ENCODE measurements at regions not wholly inside any gene's neighbourhood (a gene's known extent, or its start where the extent isn't known, plus 50 kb on each side); places are given as distances from the start of the nearest gene placed in this dataset.

GRCh38 chr9:106535439-106535838 lies 327.5 kb upstream of the ZNF462 start:
- Histone ChIP-seq H3K4ac (ENCODE audit: low read depth in 1 of 2, low read length in 2 of 2) (no peak overlapping the region), H3K18ac (ENCODE audit: low read depth in 1 of 2, low read length in 2 of 2) (no peak overlapping the region), H4K8ac (ENCODE audit: low read length) (no peak overlapping the region), H2AK5ac (ENCODE audit: low read length, severe bottlenecking) (no peak overlapping the region), H2BK15ac (ENCODE audit: low read depth, poor library complexity, severe bottlenecking) (no peak overlapping the region), H2AFZ (ENCODE audit: low read depth, low read length) (no peak overlapping the region), H3K4me3 (ENCODE audit: insufficient read depth in 1 of 2, low read depth in 1 of 2, low read length in 2 of 2) (no peak overlapping the region), H3K79me1 (replicated peaks; ENCODE audit: low read length, poor library complexity, severe bottlenecking) (no peaks in the 10 kb centered on the region), H3K4me2 (ENCODE audit: low read length, poor library complexity, severe bottlenecking) (no peak overlapping the region), H3K14ac (ENCODE audit: low read length in 2 of 2) (no peak overlapping the region), H3K27me3 (ENCODE audit: control insufficient read depth in 1 of 2, insufficient read depth in 1 of 2, low read length in 2 of 2) (no peaks in the 10 kb centered on the region), H2BK12ac (ENCODE audit: low read length in 2 of 2) (no peak overlapping the region), H4K91ac (ENCODE audit: low read length) (no peak overlapping the region), H2BK5ac (ENCODE audit: low read depth, low read length, poor library complexity, severe bottlenecking) (no peak overlapping the region), H3K9me3 (ENCODE audit: control insufficient read depth, low read length) (no peaks in the 10 kb centered on the region), H3K27ac (ENCODE audit: low read length, poor library complexity, severe bottlenecking) (no peak overlapping the region), H3K4me1 (ENCODE audit: control insufficient read depth, insufficient read depth, low read depth, low read length) (no peaks in the 10 kb centered on the region), H2BK120ac (ENCODE audit: low read depth, low read length) (no peak overlapping the region), H3K9ac (ENCODE audit: low read length) (no peak overlapping the region), H3K23ac (ENCODE audit: low read length in 2 of 2) (no peak overlapping the region), H3K36me3 (ENCODE audit: control insufficient read depth in 1 of 2, insufficient read depth in 2 of 2, low read depth in 1 of 2, low read length in 2 of 2) (no peaks in the 10 kb centered on the region)
- 3% methylated on average over 1 of the region's 1 CpG for WGBS
- no peak for DNase-seq

DNA sequence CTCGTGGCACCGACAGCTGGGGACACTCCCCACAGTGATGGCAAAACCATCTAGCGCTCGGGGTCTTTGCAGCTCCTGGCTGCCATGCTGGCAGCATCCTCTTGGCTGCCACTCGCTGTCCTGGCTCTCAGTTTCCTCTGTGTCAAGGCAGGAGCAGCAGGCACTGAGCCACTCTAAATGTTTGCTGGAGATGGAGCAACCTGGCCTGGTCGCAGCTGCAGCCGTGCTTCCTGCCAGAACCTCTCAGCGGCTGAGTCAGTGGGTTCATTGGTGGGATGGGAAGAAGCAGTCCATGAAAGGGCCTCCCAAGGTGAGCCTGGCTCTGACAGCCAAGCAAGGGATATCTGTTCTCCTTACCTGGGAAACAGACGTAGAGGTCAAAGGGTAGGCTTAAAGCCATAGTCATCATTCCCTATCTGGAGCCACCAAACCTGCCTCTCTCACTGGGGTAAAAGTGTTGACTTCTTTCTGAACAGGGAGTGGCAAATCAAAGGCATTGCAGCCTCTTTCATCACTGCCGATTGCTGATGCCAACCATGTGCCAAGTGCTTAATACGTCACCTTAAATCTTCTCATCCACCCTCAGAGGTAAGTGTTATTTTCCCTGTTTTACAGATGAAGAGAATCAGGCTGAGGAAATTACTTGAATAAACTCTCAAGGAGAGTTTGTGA lies 304.8 kb upstream of the ZNF462 start:
- no peaks in the 10 kb centered on the region for H3K36me3 ChIP-seq (ENCODE audit: control insufficient read depth in 1 of 2, insufficient read depth in 2 of 2, low read depth in 1 of 2, low read length in 2 of 2)
- no peak overlapping the region for H4K91ac ChIP-seq (ENCODE audit: low read length)
- no peak overlapping the region for H3K27ac ChIP-seq (ENCODE audit: low read length, poor library complexity, severe bottlenecking)
- no peak overlapping the region for H2BK12ac ChIP-seq (ENCODE audit: low read length in 2 of 2)
- H3K27me3 ChIP-seq (ENCODE audit: control insufficient read depth in 1 of 2, insufficient read depth in 1 of 2, low read length in 2 of 2): no peaks in the 10 kb centered on the region
- no peak overlapping the region for H3K23ac ChIP-seq (ENCODE audit: low read length in 2 of 2)
- H2BK5ac ChIP-seq (ENCODE audit: low read depth, low read length, poor library complexity, severe bottlenecking): no peak overlapping the region
- H3K18ac ChIP-seq (ENCODE audit: low read depth in 1 of 2, low read length in 2 of 2): no peak overlapping the region
- H3K14ac ChIP-seq (ENCODE audit: low read length in 2 of 2): peak overlapping the region in 1 of 2 experiments; percentile 39
- no peak overlapping the region for H2AK5ac ChIP-seq (ENCODE audit: low read length, severe bottlenecking)
- no peaks in the 10 kb centered on the region for H3K4me1 ChIP-seq (ENCODE audit: control insufficient read depth, insufficient read depth, low read depth, low read length)
- no peak overlapping the region for H2AFZ ChIP-seq (ENCODE audit: low read depth, low read length)
- no peak overlapping the region for H3K9ac ChIP-seq (ENCODE audit: low read length)
- no peak overlapping the region for H3K4ac ChIP-seq (ENCODE audit: low read depth in 1 of 2, low read length in 2 of 2)
- H3K4me2 ChIP-seq (ENCODE audit: low read length, poor library complexity, severe bottlenecking): no peak overlapping the region
- H2BK15ac ChIP-seq (ENCODE audit: low read depth, poor library complexity, severe bottlenecking): no peak overlapping the region
- no peaks in the 10 kb centered on the region for H3K79me1 ChIP-seq (replicated peaks; ENCODE audit: low read length, poor library complexity, severe bottlenecking)
- H2BK120ac ChIP-seq (ENCODE audit: low read depth, low read length): no peak overlapping the region
- DNase-seq: no peak
- WGBS: 86% methylated on average over 10 of the region's 11 CpGs
- no peak overlapping the region for H4K8ac ChIP-seq (ENCODE audit: low read length)
- H3K4me3 ChIP-seq (ENCODE audit: insufficient read depth in 1 of 2, low read depth in 1 of 2, low read length in 2 of 2): no peak overlapping the region
- H3K9me3 ChIP-seq (ENCODE audit: control insufficient read depth, low read length): peaks cover 26% of the 10 kb centered on the region

DNA sequence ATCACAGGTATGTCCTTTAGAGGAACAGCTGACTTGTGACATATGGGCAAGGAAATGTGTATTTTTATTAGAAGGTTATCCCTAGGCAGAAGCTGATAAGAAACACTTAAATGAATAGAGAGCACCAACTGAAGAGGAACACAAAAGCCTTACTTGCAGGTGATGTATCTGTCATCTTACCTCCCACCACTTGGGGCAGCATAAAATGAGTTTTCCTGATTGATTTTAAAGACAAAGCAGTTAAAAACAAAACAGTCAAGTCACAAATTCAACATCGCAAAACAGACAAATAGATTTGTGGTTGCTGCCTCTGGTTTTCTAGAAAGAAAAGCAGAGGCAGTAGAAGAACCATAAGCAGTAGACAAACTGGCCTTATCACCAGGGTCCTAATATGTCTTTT lies 302.4 kb upstream of the ZNF462 start:
- 100% methylated on average over 1 of the region's 1 CpG for WGBS

GRCh38 chr9:106575823-106576222 lies 287.1 kb upstream of the ZNF462 start:
- H4K91ac ChIP-seq (ENCODE audit: low read length): no peak overlapping the region
- no peaks in the 10 kb centered on the region for H3K4me1 ChIP-seq (ENCODE audit: control insufficient read depth, insufficient read depth, low read depth, low read length)
- H2BK12ac ChIP-seq (ENCODE audit: low read length in 2 of 2): no peak overlapping the region
- H2AK5ac ChIP-seq (ENCODE audit: low read length, severe bottlenecking): no peak overlapping the region
- no peak overlapping the region for H3K9ac ChIP-seq (ENCODE audit: low read length)
- H3K27me3 ChIP-seq (ENCODE audit: control insufficient read depth in 1 of 2, insufficient read depth in 1 of 2, low read length in 2 of 2): no peaks in the 10 kb centered on the region
- H2BK5ac ChIP-seq (ENCODE audit: low read depth, low read length, poor library complexity, severe bottlenecking): no peak overlapping the region
- H4K8ac ChIP-seq (ENCODE audit: low read length): no peak overlapping the region
- H3K4me2 ChIP-seq (ENCODE audit: low read length, poor library complexity, severe bottlenecking): no peak overlapping the region
- no peak overlapping the region for H3K23ac ChIP-seq (ENCODE audit: low read length in 2 of 2)
- no peak overlapping the region for H3K4ac ChIP-seq (ENCODE audit: low read depth in 1 of 2, low read length in 2 of 2)
- no peak overlapping the region for H3K4me3 ChIP-seq (ENCODE audit: insufficient read depth in 1 of 2, low read depth in 1 of 2, low read length in 2 of 2)
- H2BK15ac ChIP-seq (ENCODE audit: low read depth, poor library complexity, severe bottlenecking): no peak overlapping the region
- no peak overlapping the region for H3K27ac ChIP-seq (ENCODE audit: low read length, poor library complexity, severe bottlenecking)
- no peaks in the 10 kb centered on the region for H3K79me1 ChIP-seq (replicated peaks; ENCODE audit: low read length, poor library complexity, severe bottlenecking)
- WGBS: 68% methylated on average over 5 of the region's 5 CpGs
- peak overlapping the region; percentile 34 for H2BK120ac ChIP-seq (ENCODE audit: low read depth, low read length)
- no peak overlapping the region for H3K14ac ChIP-seq (ENCODE audit: low read length in 2 of 2)
- no peak overlapping the region for H3K18ac ChIP-seq (ENCODE audit: low read depth in 1 of 2, low read length in 2 of 2)
- no peaks in the 10 kb centered on the region for H3K36me3 ChIP-seq (ENCODE audit: control insufficient read depth in 1 of 2, insufficient read depth in 2 of 2, low read depth in 1 of 2, low read length in 2 of 2)
- peaks cover 9% of the 10 kb centered on the region for H3K9me3 ChIP-seq (ENCODE audit: control insufficient read depth, low read length)
- no peak for DNase-seq
- H2AFZ ChIP-seq (ENCODE audit: low read depth, low read length): no peak overlapping the region

More for the DNA sequence above, 302.4 kb upstream of the ZNF462 start:
- Histone ChIP-seq H4K91ac (ENCODE audit: low read length) (no peak overlapping the region), H2AFZ (ENCODE audit: low read depth, low read length) (no peak overlapping the region), H3K4me3 (ENCODE audit: insufficient read depth in 1 of 2, low read depth in 1 of 2, low read length in 2 of 2) (no peak overlapping the region), H3K9me3 (ENCODE audit: control insufficient read depth, low read length) (peaks cover 10% of the 10 kb centered on the region), H3K4me2 (ENCODE audit: low read length, poor library complexity, severe bottlenecking) (no peak overlapping the region), H3K14ac (ENCODE audit: low read length in 2 of 2) (no peak overlapping the region), H3K27ac (ENCODE audit: low read length, poor library complexity, severe bottlenecking) (no peak overlapping the region), H3K23ac (ENCODE audit: low read length in 2 of 2) (no peak overlapping the region), H2BK15ac (ENCODE audit: low read depth, poor library complexity, severe bottlenecking) (no peak overlapping the region), H2AK5ac (ENCODE audit: low read length, severe bottlenecking) (no peak overlapping the region), H2BK120ac (ENCODE audit: low read depth, low read length) (no peak overlapping the region), H2BK12ac (ENCODE audit: low read length in 2 of 2) (no peak overlapping the region), H2BK5ac (ENCODE audit: low read depth, low read length, poor library complexity, severe bottlenecking) (no peak overlapping the region), H3K4me1 (ENCODE audit: control insufficient read depth, insufficient read depth, low read depth, low read length) (no peaks in the 10 kb centered on the region), H3K79me1 (replicated peaks; ENCODE audit: low read length, poor library complexity, severe bottlenecking) (no peaks in the 10 kb centered on the region), H3K9ac (ENCODE audit: low read length) (no peak overlapping the region), H3K36me3 (ENCODE audit: control insufficient read depth in 1 of 2, insufficient read depth in 2 of 2, low read depth in 1 of 2, low read length in 2 of 2) (no peaks in the 10 kb centered on the region), H4K8ac (ENCODE audit: low read length) (no peak overlapping the region), H3K27me3 (ENCODE audit: control insufficient read depth in 1 of 2, insufficient read depth in 1 of 2, low read length in 2 of 2) (no peaks in the 10 kb centered on the region), H3K4ac (ENCODE audit: low read depth in 1 of 2, low read length in 2 of 2) (no peak overlapping the region), H3K18ac (ENCODE audit: low read depth in 1 of 2, low read length in 2 of 2) (no peak overlapping the region)
- no peak for DNase-seq

Measured in mesenchymal stem cell (in vitro differentiated cells and primary cell).